HepG2 (cell line): ENCODE measurements at regions not wholly inside any gene's neighbourhood (a gene's known extent, or its start where the extent isn't known, plus 50 kb on each side); places are given as distances from the start of the nearest gene placed in this dataset.

Experiments used
- ARNT ChIP-seq: fragments of 450-650 bp; IDR thresholded peaks from 2 replicates; pipeline ENCODE4 v1.6.1; 2017
- CHD2 ChIP-seq: IDR thresholded peaks from 2 replicates; pipeline ENCODE4 v1.6.1; 2011; ENCODE audit warnings: low read depth, low read length, improper control_type of control experiment
- EP300 ChIP-seq, 3 experiments: sonication (generic) in 1 of 3; formaldehyde crosslinking in 1 of 3; IDR thresholded peaks; 2 replicates each; pipeline versions ENCODE4 v1.5.1 to v1.6.1; 2011 to 2020; ENCODE audit warnings: low read depth in 2 of 3, low read length in 2 of 3, borderline replicate concordance in 1 of 3, improper control_type of control experiment in 1 of 3, mild to moderate bottlenecking in 1 of 3, missing genetic modification reagents in 1 of 3, moderate library complexity in 1 of 3
- GLI4 ChIP-seq: sonication (generic); formaldehyde crosslinking; IDR thresholded peaks from 2 replicates; pipeline ENCODE4 v1.5.1; 2020; ENCODE audit warnings: missing genetic modification reagents, mild to moderate bottlenecking, moderate library complexity, borderline replicate concordance
- KLF13 ChIP-seq: sonication (generic); formaldehyde crosslinking; IDR thresholded peaks from 2 replicates; pipeline ENCODE4 v1.4.0; 2020; ENCODE audit warnings: mild to moderate bottlenecking, missing genetic modification reagents
- POLR2AphosphoS5 ChIP-seq: IDR thresholded peaks from 2 replicates; pipeline ENCODE4 v1.6.1; 2012; ENCODE audit warnings: low read depth, low read length
- RAD21 ChIP-seq: fragments of 450-650 bp; formaldehyde crosslinking; IDR thresholded peaks from 2 replicates; pipeline ENCODE4 v1.5.0; 2020; ENCODE audit warnings: mild to moderate bottlenecking
- XRCC5 ChIP-seq: fragments of 200-400 bp; formaldehyde crosslinking; optimal IDR thresholded peaks from 2 replicates; pipeline ENCODE3; 2017; ENCODE audit warnings: mild to moderate bottlenecking, low read length
- ZNF607 ChIP-seq: sonication (generic); formaldehyde crosslinking; IDR thresholded peaks from 2 replicates; pipeline ENCODE4 v1.5.1; 2020; ENCODE audit warnings: missing genetic modification reagents, mild to moderate bottlenecking, borderline replicate concordance
- ZNF777 ChIP-seq: sonication (generic); formaldehyde crosslinking; IDR thresholded peaks from 2 replicates; pipeline ENCODE4 v1.4.0; 2020; ENCODE audit warnings: missing genetic modification reagents
- ZNF891 ChIP-seq: sonication (generic); formaldehyde crosslinking; IDR thresholded peaks from 2 replicates; pipeline ENCODE4 v1.5.0; 2020; ENCODE audit warnings: mild to moderate bottlenecking, missing genetic modification reagents
- TF ChIP-seq, protein P1 (sequence below): sonication (generic); formaldehyde crosslinking; IDR thresholded peaks from 2 replicates; pipeline ENCODE4 v1.8.0; 2022; ENCODE audit warnings: mild to moderate bottlenecking, missing genetic modification reagents; ENCODE audit not compliant: insufficient replicate concordance

DNA sequence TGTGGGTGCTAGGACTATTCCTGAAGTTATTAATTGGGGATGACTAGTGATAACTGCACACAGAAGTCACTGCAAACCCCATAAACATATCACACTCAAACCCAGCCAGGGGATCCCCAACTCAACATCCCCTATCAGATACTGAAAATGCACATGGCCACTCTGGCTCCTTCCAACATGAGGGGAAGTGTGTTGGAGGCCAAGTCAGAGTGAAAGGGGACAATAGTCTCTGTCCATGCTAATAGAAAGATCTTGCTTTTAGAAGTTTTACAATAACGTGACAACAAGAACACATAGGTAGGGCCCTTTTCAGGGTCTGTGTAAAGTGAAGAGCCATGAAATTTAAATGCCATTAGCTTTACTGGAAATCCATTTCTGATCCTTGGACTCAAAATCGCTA is 98.8 kb upstream of the SEMA6A start:
- TF ChIP-seq ZNF607 (CRISPR knock-in tag): no peak
- TF ChIP-seq ZNF891 (CRISPR knock-in tag): no peak
- no peak for TF ChIP-seq EP300 (IDR thresholded peaks at IDR 0.05; ENCODE audit: low read depth in 2 of 2, low read length in 2 of 2)
- TF ChIP-seq EP300 (CRISPR knock-in tag; IDR thresholded peaks at IDR 0.05; ENCODE audit: borderline replicate concordance): no peak
- no peak for TF ChIP-seq XRCC5
- no peak for TF ChIP-seq CHD2
- no peak for TF ChIP-seq GLI4 (CRISPR knock-in tag)
- TF ChIP-seq RAD21 (CRISPR knock-in tag): no peak
- no peak for TF ChIP-seq KLF13 (CRISPR knock-in tag)
- TF ChIP-seq ARNT: no peak
- no peak for TF ChIP-seq POLR2AphosphoS5
- TF ChIP-seq ZNF777 (CRISPR knock-in tag): no peak
- TF ChIP-seq, protein P1, sequence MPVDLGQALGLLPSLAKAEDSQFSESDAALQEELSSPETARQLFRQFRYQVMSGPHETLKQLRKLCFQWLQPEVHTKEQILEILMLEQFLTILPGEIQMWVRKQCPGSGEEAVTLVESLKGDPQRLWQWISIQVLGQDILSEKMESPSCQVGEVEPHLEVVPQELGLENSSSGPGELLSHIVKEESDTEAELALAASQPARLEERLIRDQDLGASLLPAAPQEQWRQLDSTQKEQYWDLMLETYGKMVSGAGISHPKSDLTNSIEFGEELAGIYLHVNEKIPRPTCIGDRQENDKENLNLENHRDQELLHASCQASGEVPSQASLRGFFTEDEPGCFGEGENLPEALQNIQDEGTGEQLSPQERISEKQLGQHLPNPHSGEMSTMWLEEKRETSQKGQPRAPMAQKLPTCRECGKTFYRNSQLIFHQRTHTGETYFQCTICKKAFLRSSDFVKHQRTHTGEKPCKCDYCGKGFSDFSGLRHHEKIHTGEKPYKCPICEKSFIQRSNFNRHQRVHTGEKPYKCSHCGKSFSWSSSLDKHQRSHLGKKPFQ: no peak
